ENCODE measurements at regions not wholly inside any gene's neighbourhood (a gene's known extent, or its start where the extent isn't known, plus 50 kb on each side); places are given as distances from the start of the nearest gene placed in this dataset.

GRCh38 chr2:117085737-117086136 is 728.8 kb upstream of the DDX18 start:
- TF ChIP-seq ZFP3 (CRISPR knock-in tag; IDR thresholded peaks at IDR 0.05) = no peak
- TF ChIP-seq POU6F1 (CRISPR knock-in tag; IDR thresholded peaks at IDR 0.05; ENCODE audit: borderline replicate concordance, low read depth) = no peak
- no peak for TF ChIP-seq ZNF565 (CRISPR knock-in tag; conservative IDR thresholded peaks at IDR 0.05; ENCODE audit: low read depth)
- no peak for TF ChIP-seq ZC3H10 (CRISPR knock-in tag; IDR thresholded peaks at IDR 0.05)
- TF ChIP-seq ZNF70 (CRISPR knock-in tag; IDR thresholded peaks at IDR 0.05) = no peak
- TF ChIP-seq PPARA (CRISPR knock-in tag; IDR thresholded peaks at IDR 0.05; ENCODE audit: borderline replicate concordance) = no peak
- TF ChIP-seq ISL1 (CRISPR knock-in tag; IDR thresholded peaks at IDR 0.05) = no peak
- TF ChIP-seq ZNF8 (CRISPR knock-in tag; IDR thresholded peaks at IDR 0.05) = no peak
- no peak for TF ChIP-seq OSR1 (CRISPR knock-in tag; IDR thresholded peaks at IDR 0.05)
- TF ChIP-seq ARNTL (CRISPR knock-in tag; IDR thresholded peaks at IDR 0.05; ENCODE audit: borderline replicate concordance, low read depth) = no peak
- no peak for TF ChIP-seq ESRRG (CRISPR knock-in tag; IDR thresholded peaks at IDR 0.05)
- TF ChIP-seq CSDC2 (CRISPR knock-in tag; IDR thresholded peaks at IDR 0.05) = no peak
- no peak for TF ChIP-seq CREB5 (CRISPR knock-in tag; IDR thresholded peaks at IDR 0.05; ENCODE audit: low read depth)
- TF ChIP-seq PATZ1 (CRISPR knock-in tag; IDR thresholded peaks at IDR 0.05; ENCODE audit: borderline replicate concordance) = no peak
- no peak for TF ChIP-seq SNAI2 (CRISPR knock-in tag; IDR thresholded peaks at IDR 0.05)
- TF ChIP-seq TCF4 (CRISPR knock-in tag; IDR thresholded peaks at IDR 0.05; ENCODE audit: borderline replicate concordance) = no peak
- no peak for ATAC-seq

- TF ChIP-seq ZC3H10 (CRISPR knock-in tag; IDR thresholded peaks at IDR 0.05) (no peak), ZNF70 (CRISPR knock-in tag; IDR thresholded peaks at IDR 0.05) (no peak), TCF4 (CRISPR knock-in tag; IDR thresholded peaks at IDR 0.05; ENCODE audit: borderline replicate concordance) (no peak), OSR1 (CRISPR knock-in tag; IDR thresholded peaks at IDR 0.05) (no peak), CSDC2 (CRISPR knock-in tag; IDR thresholded peaks at IDR 0.05) (no peak), TOX (CRISPR knock-in tag; IDR thresholded peaks at IDR 0.05; ENCODE audit: borderline replicate concordance) (no peak), ESRRG (CRISPR knock-in tag; IDR thresholded peaks at IDR 0.05) (no peak), ZFP30 (CRISPR knock-in tag; IDR thresholded peaks at IDR 0.05) (no peak), ISL1 (CRISPR knock-in tag; IDR thresholded peaks at IDR 0.05) (no peak)
- no peak for ATAC-seq
Observed at GRCh38 chr2:117086174-117086942, 728.1 kb upstream of the DDX18 start.

GRCh38 chr2:117086943-117087250 is 727.6 kb upstream of the DDX18 start:
- ATAC-seq = no peak
- no peak for TF ChIP-seq ZNF70 (CRISPR knock-in tag; IDR thresholded peaks at IDR 0.05)
- no peak for TF ChIP-seq ZFP3 (CRISPR knock-in tag; IDR thresholded peaks at IDR 0.05)
- TF ChIP-seq SNAI2 (CRISPR knock-in tag; IDR thresholded peaks at IDR 0.05) = no peak
- no peak for TF ChIP-seq TSHZ2 (CRISPR knock-in tag; IDR thresholded peaks at IDR 0.05)
- TF ChIP-seq TCF4 (CRISPR knock-in tag; IDR thresholded peaks at IDR 0.05; ENCODE audit: borderline replicate concordance) = no peak
- TF ChIP-seq TOX (CRISPR knock-in tag; IDR thresholded peaks at IDR 0.05; ENCODE audit: borderline replicate concordance) = no peak
- no peak for TF ChIP-seq RARB (CRISPR knock-in tag; IDR thresholded peaks at IDR 0.05)
- no peak for TF ChIP-seq BACH2 (CRISPR knock-in tag; IDR thresholded peaks at IDR 0.05; ENCODE audit: borderline replicate concordance)
- TF ChIP-seq OSR1 (CRISPR knock-in tag; IDR thresholded peaks at IDR 0.05) = no peak
- no peak for TF ChIP-seq PATZ1 (CRISPR knock-in tag; IDR thresholded peaks at IDR 0.05; ENCODE audit: borderline replicate concordance)
- no peak for TF ChIP-seq CREB5 (CRISPR knock-in tag; IDR thresholded peaks at IDR 0.05; ENCODE audit: low read depth)
- TF ChIP-seq ISL1 (CRISPR knock-in tag; IDR thresholded peaks at IDR 0.05) = no peak
- no peak for TF ChIP-seq ZC3H10 (CRISPR knock-in tag; IDR thresholded peaks at IDR 0.05)
- no peak for TF ChIP-seq CSDC2 (CRISPR knock-in tag; IDR thresholded peaks at IDR 0.05)
- TF ChIP-seq POU6F1 (CRISPR knock-in tag; IDR thresholded peaks at IDR 0.05; ENCODE audit: borderline replicate concordance, low read depth) = no peak
- no peak for TF ChIP-seq ARNTL (CRISPR knock-in tag; IDR thresholded peaks at IDR 0.05; ENCODE audit: borderline replicate concordance, low read depth)
- no peak for TF ChIP-seq ZNF8 (CRISPR knock-in tag; IDR thresholded peaks at IDR 0.05)
